GM12865 (cell line): ENCODE measurements at regions not wholly inside any gene's neighbourhood (a gene's known extent, or its start where the extent isn't known, plus 50 kb on each side); places are given as distances from the start of the nearest gene placed in this dataset.

Experiments
- DNase-seq: peaks from one replicate; pipeline ENCODE4 v3.0.0; 2010; ENCODE audit warnings: low read depth
- H3K4me3 ChIP-seq: 2 replicates; pipeline ENCODE4 v1.5.1; 2011; ENCODE audit warnings: mild to moderate bottlenecking, low read depth, low read length, control low read depth
- TF ChIP-seq, protein P1 (sequence below): IDR thresholded peaks from 2 replicates; pipeline ENCODE4 v1.5.1; 2011; ENCODE audit warnings: low read length, control low read depth, low read depth, inconsistent platforms; ENCODE audit not compliant: insufficient read depth; ENCODE audit errors: missing control alignments

DNA sequence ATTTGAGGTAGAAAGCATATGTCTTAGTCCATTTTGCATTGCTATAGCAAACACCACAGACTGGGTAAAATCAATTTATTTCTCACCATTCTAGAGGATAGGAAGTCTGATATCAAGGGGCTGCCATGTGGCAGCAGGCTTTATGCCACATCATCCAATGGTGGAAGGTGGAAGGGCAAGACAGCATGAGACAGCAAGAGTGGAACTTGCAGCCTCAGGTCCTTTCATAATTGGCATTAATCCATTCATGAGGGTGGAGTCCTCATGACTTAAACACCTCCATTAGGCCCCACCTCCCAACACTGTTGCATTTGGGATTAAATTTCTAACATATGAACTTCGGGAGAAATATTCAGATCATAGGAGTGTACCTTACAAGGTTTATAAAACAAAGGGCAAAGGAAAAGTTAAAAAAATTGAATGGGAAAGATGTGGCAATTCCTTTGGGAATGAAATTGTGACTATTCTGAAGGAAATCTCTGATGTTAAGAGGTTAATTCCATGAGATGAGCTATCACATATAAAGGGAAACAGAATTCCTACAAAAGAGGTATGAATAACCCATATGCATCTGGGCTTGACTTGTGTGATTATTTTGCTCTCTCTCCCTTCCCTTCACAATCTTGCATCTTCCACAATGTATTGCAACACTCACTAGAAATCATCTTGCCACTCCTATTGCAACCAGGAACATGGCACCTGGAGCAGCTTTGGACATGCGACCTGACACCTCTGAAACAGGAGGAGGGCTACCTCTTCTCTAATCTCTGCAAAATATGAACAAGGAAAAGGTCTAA lies 507.8 kb downstream of the EPHA4 start:
- TF ChIP-seq, protein P1, sequence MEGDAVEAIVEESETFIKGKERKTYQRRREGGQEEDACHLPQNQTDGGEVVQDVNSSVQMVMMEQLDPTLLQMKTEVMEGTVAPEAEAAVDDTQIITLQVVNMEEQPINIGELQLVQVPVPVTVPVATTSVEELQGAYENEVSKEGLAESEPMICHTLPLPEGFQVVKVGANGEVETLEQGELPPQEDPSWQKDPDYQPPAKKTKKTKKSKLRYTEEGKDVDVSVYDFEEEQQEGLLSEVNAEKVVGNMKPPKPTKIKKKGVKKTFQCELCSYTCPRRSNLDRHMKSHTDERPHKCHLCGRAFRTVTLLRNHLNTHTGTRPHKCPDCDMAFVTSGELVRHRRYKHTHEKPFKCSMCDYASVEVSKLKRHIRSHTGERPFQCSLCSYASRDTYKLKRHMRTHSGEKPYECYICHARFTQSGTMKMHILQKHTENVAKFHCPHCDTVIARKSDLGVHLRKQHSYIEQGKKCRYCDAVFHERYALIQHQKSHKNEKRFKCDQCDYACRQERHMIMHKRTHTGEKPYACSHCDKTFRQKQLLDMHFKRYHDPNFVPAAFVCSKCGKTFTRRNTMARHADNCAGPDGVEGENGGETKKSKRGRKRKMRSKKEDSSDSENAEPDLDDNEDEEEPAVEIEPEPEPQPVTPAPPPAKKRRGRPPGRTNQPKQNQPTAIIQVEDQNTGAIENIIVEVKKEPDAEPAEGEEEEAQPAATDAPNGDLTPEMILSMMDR, result no peak
- no peak overlapping the region for H3K4me3 ChIP-seq
- no peak for DNase-seq

DNA sequence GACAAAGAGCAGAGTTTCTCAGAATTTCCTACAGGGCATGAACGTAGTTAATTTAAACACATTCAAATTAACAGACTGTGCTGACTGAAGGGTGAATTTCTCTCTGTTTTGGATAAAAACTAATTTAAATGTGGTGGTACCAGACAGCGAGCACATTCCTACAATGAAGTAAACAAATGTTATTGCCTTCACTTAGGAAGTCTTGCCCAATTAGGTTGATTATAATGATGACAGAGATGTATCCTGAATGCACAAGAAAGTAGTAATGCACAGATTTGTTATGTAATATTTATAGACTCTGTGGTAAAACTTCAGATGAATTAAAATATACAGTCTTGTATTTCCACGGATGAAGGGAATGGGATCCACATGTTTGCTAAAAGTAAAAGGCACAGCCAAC lies 507.2 kb downstream of the EPHA4 start:
- TF ChIP-seq, protein P1, result no peak
- no peak for DNase-seq
- no peak overlapping the region for H3K4me3 ChIP-seq

DNA sequence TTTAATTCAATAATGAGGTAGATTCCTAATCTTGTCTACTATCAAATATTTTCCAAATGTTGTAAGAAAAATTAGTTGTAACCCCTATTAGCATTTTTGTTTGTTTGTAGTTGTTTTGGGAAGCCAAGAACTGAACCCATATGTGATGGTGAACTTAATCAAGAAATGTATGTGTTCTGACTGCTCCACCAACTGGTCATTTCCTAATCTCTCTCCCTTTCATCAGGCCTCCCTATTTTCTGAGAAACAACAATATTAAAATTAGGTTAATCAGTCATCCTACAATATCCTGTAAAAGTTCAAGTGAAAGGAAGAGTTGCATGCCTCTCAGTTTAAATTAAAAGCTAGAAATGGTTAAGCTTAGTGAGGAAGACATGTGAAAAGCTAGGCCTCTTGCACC lies 504.0 kb downstream of the EPHA4 start:
- no peak overlapping the region for H3K4me3 ChIP-seq
- TF ChIP-seq, protein P1, result no peak
- no peak for DNase-seq

DNA sequence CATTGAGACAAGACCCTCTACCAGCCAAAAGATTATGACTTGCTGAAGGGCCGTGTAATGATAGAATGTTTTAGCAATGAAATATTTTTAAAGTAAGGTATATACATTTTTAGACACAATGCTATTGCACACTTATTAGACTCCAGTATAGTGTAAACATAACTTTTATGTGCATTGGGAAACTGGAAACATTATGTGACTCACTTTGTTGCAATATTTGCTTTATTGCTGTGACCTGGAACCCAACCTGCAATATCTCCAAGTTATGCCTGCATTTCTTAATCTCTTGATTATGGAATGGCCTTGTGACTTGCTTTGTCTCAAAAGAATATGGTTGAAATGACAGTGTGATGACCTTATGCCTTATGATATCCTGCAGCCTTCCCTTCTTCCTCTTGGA lies 502.0 kb downstream of the EPHA4 start:
- H3K4me3 ChIP-seq, result no peak overlapping the region
- TF ChIP-seq, protein P1, result no peak
- DNase-seq, result no peak

DNA sequence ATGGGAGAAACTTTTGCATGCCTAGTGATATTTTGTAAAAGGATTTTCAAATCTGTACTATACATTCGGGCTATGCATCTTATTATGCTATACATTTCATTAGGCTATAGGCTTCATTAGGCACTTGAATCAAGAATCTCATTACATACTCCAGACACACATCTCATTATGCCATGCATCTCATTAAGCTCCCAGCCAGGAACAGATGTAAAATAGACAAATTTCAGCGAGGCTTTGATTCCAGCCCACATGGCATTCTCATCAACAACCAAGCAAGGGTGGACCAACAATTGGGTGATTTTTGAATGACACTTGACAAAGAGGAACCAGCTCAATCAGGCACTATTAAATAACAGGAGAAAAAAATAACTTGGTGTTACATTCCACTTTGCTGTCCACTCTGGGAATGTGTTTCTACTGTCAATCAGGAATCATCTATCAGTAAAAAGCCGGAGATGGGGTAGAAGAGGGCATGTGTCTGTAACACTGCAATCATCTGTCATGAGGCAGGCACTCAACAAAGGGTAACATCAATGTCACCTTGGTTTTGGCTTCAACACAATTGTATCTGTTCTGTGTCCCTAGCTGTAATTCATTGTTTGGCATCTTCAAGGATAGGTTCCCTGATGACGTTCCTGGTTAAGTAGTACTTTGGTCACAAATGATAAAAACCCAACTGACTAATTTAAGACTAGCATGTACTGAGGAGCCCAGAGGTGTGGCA lies 498.6 kb downstream of the EPHA4 start:
- no peak overlapping the region for H3K4me3 ChIP-seq
- no peak for DNase-seq
- TF ChIP-seq, protein P1, result no peak

DNA sequence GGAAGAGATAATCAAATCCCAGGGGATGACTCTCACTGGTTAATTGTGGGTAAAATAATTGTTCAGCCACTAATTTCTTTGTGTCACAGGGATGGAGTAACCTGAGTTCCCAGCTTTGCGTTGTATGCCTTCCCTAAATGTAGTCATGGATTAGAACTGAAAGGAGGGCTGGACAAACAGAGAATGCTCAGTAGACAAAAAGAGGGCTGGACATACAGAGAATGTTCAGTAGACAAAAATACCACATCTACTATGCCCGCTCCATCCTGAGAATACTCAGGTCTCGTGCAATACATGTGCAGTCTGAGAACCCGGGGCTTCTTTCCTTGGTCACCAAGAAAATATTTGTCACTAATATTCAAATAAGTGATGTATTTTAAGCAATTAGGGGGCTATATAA lies 497.9 kb downstream of the EPHA4 start:
- H3K4me3 ChIP-seq, result no peak overlapping the region
- TF ChIP-seq, protein P1, result no peak
- DNase-seq, result no peak
